ENCODE measurements at regions not wholly inside any gene's neighbourhood (a gene's known extent, or its start where the extent isn't known, plus 50 kb on each side); places are given as distances from the start of the nearest gene placed in this dataset.

DNA sequence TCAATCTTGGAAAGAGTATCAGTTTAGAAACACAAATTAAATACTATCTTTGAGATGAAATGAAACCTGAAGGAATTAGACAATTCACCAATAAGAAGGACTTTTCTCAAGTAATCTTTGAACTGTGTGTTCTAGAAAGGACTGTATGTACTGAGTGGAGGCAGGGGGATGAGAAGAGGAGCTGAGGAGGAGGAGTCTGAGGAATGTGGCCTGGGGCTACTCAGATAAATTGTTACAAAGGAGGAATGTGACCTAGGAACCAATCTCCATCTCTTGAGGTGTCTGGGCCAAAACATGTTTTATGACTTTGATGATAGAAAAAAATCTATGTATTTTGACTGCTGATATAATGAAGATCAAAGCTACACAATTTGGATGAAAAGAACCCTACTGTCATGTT, 124.3 kb upstream of the ANKRD55 start (continued):
- TF ChIP-seq, protein P1, sequence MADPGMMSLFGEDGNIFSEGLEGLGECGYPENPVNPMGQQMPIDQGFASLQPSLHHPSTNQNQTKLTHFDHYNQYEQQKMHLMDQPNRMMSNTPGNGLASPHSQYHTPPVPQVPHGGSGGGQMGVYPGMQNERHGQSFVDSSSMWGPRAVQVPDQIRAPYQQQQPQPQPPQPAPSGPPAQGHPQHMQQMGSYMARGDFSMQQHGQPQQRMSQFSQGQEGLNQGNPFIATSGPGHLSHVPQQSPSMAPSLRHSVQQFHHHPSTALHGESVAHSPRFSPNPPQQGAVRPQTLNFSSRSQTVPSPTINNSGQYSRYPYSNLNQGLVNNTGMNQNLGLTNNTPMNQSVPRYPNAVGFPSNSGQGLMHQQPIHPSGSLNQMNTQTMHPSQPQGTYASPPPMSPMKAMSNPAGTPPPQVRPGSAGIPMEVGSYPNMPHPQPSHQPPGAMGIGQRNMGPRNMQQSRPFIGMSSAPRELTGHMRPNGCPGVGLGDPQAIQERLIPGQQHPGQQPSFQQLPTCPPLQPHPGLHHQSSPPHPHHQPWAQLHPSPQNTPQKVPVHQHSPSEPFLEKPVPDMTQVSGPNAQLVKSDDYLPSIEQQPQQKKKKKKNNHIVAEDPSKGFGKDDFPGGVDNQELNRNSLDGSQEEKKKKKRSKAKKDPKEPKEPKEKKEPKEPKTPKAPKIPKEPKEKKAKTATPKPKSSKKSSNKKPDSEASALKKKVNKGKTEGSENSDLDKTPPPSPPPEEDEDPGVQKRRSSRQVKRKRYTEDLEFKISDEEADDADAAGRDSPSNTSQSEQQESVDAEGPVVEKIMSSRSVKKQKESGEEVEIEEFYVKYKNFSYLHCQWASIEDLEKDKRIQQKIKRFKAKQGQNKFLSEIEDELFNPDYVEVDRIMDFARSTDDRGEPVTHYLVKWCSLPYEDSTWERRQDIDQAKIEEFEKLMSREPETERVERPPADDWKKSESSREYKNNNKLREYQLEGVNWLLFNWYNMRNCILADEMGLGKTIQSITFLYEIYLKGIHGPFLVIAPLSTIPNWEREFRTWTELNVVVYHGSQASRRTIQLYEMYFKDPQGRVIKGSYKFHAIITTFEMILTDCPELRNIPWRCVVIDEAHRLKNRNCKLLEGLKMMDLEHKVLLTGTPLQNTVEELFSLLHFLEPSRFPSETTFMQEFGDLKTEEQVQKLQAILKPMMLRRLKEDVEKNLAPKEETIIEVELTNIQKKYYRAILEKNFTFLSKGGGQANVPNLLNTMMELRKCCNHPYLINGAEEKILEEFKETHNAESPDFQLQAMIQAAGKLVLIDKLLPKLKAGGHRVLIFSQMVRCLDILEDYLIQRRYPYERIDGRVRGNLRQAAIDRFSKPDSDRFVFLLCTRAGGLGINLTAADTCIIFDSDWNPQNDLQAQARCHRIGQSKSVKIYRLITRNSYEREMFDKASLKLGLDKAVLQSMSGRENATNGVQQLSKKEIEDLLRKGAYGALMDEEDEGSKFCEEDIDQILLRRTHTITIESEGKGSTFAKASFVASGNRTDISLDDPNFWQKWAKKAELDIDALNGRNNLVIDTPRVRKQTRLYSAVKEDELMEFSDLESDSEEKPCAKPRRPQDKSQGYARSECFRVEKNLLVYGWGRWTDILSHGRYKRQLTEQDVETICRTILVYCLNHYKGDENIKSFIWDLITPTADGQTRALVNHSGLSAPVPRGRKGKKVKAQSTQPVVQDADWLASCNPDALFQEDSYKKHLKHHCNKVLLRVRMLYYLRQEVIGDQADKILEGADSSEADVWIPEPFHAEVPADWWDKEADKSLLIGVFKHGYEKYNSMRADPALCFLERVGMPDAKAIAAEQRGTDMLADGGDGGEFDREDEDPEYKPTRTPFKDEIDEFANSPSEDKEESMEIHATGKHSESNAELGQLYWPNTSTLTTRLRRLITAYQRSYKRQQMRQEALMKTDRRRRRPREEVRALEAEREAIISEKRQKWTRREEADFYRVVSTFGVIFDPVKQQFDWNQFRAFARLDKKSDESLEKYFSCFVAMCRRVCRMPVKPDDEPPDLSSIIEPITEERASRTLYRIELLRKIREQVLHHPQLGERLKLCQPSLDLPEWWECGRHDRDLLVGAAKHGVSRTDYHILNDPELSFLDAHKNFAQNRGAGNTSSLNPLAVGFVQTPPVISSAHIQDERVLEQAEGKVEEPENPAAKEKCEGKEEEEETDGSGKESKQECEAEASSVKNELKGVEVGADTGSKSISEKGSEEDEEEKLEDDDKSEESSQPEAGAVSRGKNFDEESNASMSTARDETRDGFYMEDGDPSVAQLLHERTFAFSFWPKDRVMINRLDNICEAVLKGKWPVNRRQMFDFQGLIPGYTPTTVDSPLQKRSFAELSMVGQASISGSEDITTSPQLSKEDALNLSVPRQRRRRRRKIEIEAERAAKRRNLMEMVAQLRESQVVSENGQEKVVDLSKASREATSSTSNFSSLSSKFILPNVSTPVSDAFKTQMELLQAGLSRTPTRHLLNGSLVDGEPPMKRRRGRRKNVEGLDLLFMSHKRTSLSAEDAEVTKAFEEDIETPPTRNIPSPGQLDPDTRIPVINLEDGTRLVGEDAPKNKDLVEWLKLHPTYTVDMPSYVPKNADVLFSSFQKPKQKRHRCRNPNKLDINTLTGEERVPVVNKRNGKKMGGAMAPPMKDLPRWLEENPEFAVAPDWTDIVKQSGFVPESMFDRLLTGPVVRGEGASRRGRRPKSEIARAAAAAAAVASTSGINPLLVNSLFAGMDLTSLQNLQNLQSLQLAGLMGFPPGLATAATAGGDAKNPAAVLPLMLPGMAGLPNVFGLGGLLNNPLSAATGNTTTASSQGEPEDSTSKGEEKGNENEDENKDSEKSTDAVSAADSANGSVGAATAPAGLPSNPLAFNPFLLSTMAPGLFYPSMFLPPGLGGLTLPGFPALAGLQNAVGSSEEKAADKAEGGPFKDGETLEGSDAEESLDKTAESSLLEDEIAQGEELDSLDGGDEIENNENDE (IDR thresholded peaks at IDR 0.05; ENCODE audit: low read depth, low read length) = no peak

Measured in K562 (cell line).